Heart left ventricle (tissue), 13 donors: ENCODE measurements at regions not wholly inside any gene's neighbourhood (a gene's known extent, or its start where the extent isn't known, plus 50 kb on each side); places are given as distances from the start of the nearest gene placed in this dataset.

Experiments used
- POLR2A ChIP-seq, 2 donors: fragments of 450-650 bp; IDR thresholded peaks; one replicate each; pipeline ENCODE4 v1.6.1; 2017; ENCODE audit warnings: antibody characterized with exemption in 2 of 2, mild to moderate bottlenecking in 2 of 2, moderate library complexity in 2 of 2
- TF ChIP-seq, protein P1 (sequence below), 12 donors: fragments of 200-600 bp; sonication (generic) in 4 of 12; IDR thresholded peaks; one replicate each; pipeline versions ENCODE4 v1.5.0 to v1.8.0; 2018 to 2022; ENCODE audit warnings: antibody characterized with exemption in 12 of 12, mild to moderate bottlenecking in 5 of 12
- donor health status: ischemic (EF 13 %, LVEDD 7.1; RV severe dilation, severe dysfunction).
- donor health status: DM: no; HTN: yes; CAD: no.
- donor health status: DM: no; HTN: no; CAD: no.
- donor health status: ischemic (EF 25% LVEDD 6.9; RV normal size, moderate dysfunction).
- donor health status: ischemic (EF 25% LVEDD 5.7; RV mildly dilated, moderate dysfunction).
- donor health status: ischemic (EF 35%, LVEDD 5.7; RV mildly dilated, moderate dysfunction).
- donor health status: nonischemic (EF 11% LVEDD 7.7; RV severe dilation, severe dysfunction).
- donor health status: DM: yes; HTN: yes; CAD: no.
- donor health status: PGD.
- donor health status: ischemic (EF 29% LVEDD 5.4; RV normal size, mild dysfunction).
- donor health status: nonischemic (EF 23%, LVEDD 6.1; RV moderate dilation, normal function).

DNA sequence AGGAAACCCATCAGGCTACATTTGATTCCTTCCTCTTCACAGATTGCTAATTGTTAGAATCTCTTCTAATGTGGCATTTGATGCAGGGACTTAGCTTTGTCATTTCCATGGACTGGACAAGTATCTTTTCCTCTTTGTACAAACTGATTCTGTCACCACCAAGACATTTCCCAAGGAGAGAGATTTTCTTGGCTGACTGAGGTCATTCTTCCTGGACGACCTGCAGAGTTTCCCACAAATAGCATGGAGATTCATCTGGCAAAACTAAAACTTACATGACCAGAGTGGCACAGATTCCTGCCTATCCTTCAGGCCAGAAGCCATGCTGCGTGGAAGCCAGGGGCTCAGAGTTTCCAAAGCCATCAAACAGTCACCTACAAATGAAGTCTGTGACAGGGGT lies 269.2 kb upstream of the LRTM1 start:
- TF ChIP-seq, protein P1, sequence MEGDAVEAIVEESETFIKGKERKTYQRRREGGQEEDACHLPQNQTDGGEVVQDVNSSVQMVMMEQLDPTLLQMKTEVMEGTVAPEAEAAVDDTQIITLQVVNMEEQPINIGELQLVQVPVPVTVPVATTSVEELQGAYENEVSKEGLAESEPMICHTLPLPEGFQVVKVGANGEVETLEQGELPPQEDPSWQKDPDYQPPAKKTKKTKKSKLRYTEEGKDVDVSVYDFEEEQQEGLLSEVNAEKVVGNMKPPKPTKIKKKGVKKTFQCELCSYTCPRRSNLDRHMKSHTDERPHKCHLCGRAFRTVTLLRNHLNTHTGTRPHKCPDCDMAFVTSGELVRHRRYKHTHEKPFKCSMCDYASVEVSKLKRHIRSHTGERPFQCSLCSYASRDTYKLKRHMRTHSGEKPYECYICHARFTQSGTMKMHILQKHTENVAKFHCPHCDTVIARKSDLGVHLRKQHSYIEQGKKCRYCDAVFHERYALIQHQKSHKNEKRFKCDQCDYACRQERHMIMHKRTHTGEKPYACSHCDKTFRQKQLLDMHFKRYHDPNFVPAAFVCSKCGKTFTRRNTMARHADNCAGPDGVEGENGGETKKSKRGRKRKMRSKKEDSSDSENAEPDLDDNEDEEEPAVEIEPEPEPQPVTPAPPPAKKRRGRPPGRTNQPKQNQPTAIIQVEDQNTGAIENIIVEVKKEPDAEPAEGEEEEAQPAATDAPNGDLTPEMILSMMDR (IDR thresholded peaks at IDR 0.05) = no peak
- TF ChIP-seq POLR2A (IDR thresholded peaks at IDR 0.05) = no peak
